ENCODE measurements at regions not wholly inside any gene's neighbourhood (a gene's known extent, or its start where the extent isn't known, plus 50 kb on each side); places are given as distances from the start of the nearest gene placed in this dataset.

DNA sequence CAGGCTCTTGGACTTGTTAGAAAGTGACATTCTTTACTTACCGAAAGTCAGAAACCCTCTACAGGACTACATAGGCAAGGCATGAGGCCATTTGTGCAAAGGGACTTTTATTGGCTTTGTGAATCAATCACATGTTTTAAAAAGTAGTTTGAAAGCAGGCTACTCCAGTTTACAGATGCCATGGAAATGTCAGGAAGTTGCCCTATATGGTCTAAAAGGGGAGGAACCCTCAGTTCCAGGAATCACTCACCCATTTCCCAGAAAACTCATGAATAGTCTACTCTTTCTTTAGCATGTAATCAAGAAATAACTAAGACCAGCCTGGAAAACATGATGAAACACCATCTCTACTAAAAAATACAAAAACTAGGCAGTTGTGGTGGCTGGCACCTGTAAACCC lies 51.0 kb upstream of the MKRN3 start:
- no TSS peak for BruUV-seq (replicated peaks)
- Histone ChIP-seq H3K4me1 (ENCODE audit: control insufficient read depth in 1 of 2, insufficient read depth in 2 of 2, low read length in 2 of 2) (no peaks in the 10 kb centered on the region), H2AFZ (ENCODE audit: low read depth, low read length, poor library complexity, severe bottlenecking) (no peak overlapping the region), H3K27ac (ENCODE audit: low read depth, low read length) (no peak overlapping the region), H3K36me3 (ENCODE audit: control insufficient read depth in 1 of 2, insufficient read depth in 2 of 2, low read length in 2 of 2) (no peaks in the 10 kb centered on the region), H3K4me2 (ENCODE audit: low read length) (no peak overlapping the region), H3K4me3 (replicated peaks in 1 of 2; ENCODE audit: low read depth in 1 of 2, low read length in 2 of 2) (no peak overlapping the region), H3K9me3 (ENCODE audit: control insufficient read depth in 1 of 2, insufficient read depth in 1 of 2, low read depth in 1 of 2, low read length in 2 of 2) (no peaks in the 10 kb centered on the region), H3K9me2 (ENCODE audit: insufficient read depth) (no peaks in the 10 kb centered on the region), H3K9ac (ENCODE audit: low read length) (no peak overlapping the region), H3K79me2 (ENCODE audit: insufficient read depth, low read length) (no peaks in the 10 kb centered on the region), H3K27me3 (ENCODE audit: insufficient read depth, low read length) (no peaks in the 10 kb centered on the region), H4K20me1 (ENCODE audit: insufficient read depth) (no peaks in the 10 kb centered on the region)
- DNase-seq (ENCODE audit: low read depth, low spot score): no peak
- ChIA-PET CTCF (no interaction called here), POLR2A (no interaction called here), RAD21 (ENCODE audit: low non-redundant PET in 1 of 2, low total read pairs in 2 of 2, uncharacterized antibody in 2 of 2, unreplicated experiment in 2 of 2) (no interaction called here)
- ATAC-seq: no peak
- TF ChIP-seq CBX3 (IDR thresholded peaks at IDR 0.05; ENCODE audit: low read depth) (no peak), YY1 (IDR thresholded peaks at IDR 0.05; ENCODE audit: extremely low read depth, insufficient replicate concordance, low read depth, low read length) (no peak), POLR2AphosphoS5 (IDR thresholded peaks at IDR 0.05; ENCODE audit: low read depth, low read length) (no peak), ZFX (IDR thresholded peaks at IDR 0.05) (no peak), EGR1 (IDR thresholded peaks at IDR 0.05; ENCODE audit: low read depth) (no peak), POLR2A (IDR thresholded peaks at IDR 0.05; ENCODE audit: borderline replicate concordance, extremely low read depth, insufficient read depth, insufficient read length) (no peak), SRF (IDR thresholded peaks at IDR 0.05; ENCODE audit: low read depth) (no peak), EZH2 (IDR thresholded peaks at IDR 0.05) (no peak), ZNF274 (IDR thresholded peaks at IDR 0.05; ENCODE audit: low read depth, low read length) (no peak), JUND (IDR thresholded peaks at IDR 0.05) (no peak), SP1 (IDR thresholded peaks at IDR 0.05; ENCODE audit: low read depth) (no peak), RAD21 (IDR thresholded peaks at IDR 0.05; ENCODE audit: low read depth) (no peak), SIN3A (IDR thresholded peaks at IDR 0.05; ENCODE audit: low read depth) (no peak), EZH2phosphoT487 (IDR thresholded peaks at IDR 0.05; ENCODE audit: borderline replicate concordance) (no peak), CEBPB (IDR thresholded peaks at IDR 0.05; ENCODE audit: low read depth) (no peak)
- TF ChIP-seq, protein P1, sequence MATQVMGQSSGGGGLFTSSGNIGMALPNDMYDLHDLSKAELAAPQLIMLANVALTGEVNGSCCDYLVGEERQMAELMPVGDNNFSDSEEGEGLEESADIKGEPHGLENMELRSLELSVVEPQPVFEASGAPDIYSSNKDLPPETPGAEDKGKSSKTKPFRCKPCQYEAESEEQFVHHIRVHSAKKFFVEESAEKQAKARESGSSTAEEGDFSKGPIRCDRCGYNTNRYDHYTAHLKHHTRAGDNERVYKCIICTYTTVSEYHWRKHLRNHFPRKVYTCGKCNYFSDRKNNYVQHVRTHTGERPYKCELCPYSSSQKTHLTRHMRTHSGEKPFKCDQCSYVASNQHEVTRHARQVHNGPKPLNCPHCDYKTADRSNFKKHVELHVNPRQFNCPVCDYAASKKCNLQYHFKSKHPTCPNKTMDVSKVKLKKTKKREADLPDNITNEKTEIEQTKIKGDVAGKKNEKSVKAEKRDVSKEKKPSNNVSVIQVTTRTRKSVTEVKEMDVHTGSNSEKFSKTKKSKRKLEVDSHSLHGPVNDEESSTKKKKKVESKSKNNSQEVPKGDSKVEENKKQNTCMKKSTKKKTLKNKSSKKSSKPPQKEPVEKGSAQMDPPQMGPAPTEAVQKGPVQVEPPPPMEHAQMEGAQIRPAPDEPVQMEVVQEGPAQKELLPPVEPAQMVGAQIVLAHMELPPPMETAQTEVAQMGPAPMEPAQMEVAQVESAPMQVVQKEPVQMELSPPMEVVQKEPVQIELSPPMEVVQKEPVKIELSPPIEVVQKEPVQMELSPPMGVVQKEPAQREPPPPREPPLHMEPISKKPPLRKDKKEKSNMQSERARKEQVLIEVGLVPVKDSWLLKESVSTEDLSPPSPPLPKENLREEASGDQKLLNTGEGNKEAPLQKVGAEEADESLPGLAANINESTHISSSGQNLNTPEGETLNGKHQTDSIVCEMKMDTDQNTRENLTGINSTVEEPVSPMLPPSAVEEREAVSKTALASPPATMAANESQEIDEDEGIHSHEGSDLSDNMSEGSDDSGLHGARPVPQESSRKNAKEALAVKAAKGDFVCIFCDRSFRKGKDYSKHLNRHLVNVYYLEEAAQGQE (IDR thresholded peaks at IDR 0.05; ENCODE audit: low read depth): no peak
- TF ChIP-seq, protein P2, sequence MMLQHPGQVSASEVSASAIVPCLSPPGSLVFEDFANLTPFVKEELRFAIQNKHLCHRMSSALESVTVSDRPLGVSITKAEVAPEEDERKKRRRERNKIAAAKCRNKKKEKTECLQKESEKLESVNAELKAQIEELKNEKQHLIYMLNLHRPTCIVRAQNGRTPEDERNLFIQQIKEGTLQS (IDR thresholded peaks at IDR 0.05): no peak
- TF ChIP-seq, protein P3, sequence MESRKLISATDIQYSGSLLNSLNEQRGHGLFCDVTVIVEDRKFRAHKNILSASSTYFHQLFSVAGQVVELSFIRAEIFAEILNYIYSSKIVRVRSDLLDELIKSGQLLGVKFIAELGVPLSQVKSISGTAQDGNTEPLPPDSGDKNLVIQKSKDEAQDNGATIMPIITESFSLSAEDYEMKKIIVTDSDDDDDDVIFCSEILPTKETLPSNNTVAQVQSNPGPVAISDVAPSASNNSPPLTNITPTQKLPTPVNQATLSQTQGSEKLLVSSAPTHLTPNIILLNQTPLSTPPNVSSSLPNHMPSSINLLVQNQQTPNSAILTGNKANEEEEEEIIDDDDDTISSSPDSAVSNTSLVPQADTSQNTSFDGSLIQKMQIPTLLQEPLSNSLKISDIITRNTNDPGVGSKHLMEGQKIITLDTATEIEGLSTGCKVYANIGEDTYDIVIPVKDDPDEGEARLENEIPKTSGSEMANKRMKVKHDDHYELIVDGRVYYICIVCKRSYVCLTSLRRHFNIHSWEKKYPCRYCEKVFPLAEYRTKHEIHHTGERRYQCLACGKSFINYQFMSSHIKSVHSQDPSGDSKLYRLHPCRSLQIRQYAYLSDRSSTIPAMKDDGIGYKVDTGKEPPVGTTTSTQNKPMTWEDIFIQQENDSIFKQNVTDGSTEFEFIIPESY (IDR thresholded peaks at IDR 0.05; ENCODE audit: extremely low read depth, insufficient replicate concordance, low read length): no peak
- TF ChIP-seq, protein P4, sequence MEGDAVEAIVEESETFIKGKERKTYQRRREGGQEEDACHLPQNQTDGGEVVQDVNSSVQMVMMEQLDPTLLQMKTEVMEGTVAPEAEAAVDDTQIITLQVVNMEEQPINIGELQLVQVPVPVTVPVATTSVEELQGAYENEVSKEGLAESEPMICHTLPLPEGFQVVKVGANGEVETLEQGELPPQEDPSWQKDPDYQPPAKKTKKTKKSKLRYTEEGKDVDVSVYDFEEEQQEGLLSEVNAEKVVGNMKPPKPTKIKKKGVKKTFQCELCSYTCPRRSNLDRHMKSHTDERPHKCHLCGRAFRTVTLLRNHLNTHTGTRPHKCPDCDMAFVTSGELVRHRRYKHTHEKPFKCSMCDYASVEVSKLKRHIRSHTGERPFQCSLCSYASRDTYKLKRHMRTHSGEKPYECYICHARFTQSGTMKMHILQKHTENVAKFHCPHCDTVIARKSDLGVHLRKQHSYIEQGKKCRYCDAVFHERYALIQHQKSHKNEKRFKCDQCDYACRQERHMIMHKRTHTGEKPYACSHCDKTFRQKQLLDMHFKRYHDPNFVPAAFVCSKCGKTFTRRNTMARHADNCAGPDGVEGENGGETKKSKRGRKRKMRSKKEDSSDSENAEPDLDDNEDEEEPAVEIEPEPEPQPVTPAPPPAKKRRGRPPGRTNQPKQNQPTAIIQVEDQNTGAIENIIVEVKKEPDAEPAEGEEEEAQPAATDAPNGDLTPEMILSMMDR (IDR thresholded peaks at IDR 0.05 in 2 of 3, conservative IDR thresholded peaks at IDR 0.05 in 1 of 3; ENCODE audit: borderline replicate concordance in 1 of 3, insufficient read depth in 1 of 3, low read depth in 2 of 3, low read length in 2 of 3): no peak
- intact Hi-C loops (cut with micrococcal nuclease): no loop called here

All from HCT116 (cell line).